Suprapubic skin (tissue), 4 donors: ENCODE measurements at regions not wholly inside any gene's neighbourhood (a gene's known extent, or its start where the extent isn't known, plus 50 kb on each side); places are given as distances from the start of the nearest gene placed in this dataset.

Experiments used
- DNase-seq, 2 donors: peaks; one replicate each; pipeline ENCODE4 v3.0.0-alpha.2; 2019; ENCODE audit warnings: low spot score in 2 of 2
- H3K27ac ChIP-seq: fragments of 200-600 bp; sonication (generic); one replicate; pipeline ENCODE4 v1.5.1; 2019
- H3K27me3 ChIP-seq: fragments of 200-600 bp; sonication (generic); one replicate; pipeline ENCODE4 v1.5.1; 2019
- H3K36me3 ChIP-seq: fragments of 200-600 bp; sonication (generic); one replicate; pipeline ENCODE4 v1.5.1; 2019
- H3K4me1 ChIP-seq: fragments of 200-600 bp; sonication (generic); one replicate; pipeline ENCODE4 v1.5.1; 2019
- H3K4me3 ChIP-seq: fragments of 200-600 bp; sonication (generic); one replicate; pipeline ENCODE4 v1.5.1; 2019; ENCODE audit warnings: mild to moderate bottlenecking
- H3K9me3 ChIP-seq: fragments of 200-600 bp; sonication (generic); one replicate; pipeline ENCODE4 v1.5.1; 2019
- EP300 ChIP-seq: sonication (generic); formaldehyde crosslinking; IDR thresholded peaks from one replicate; pipeline ENCODE4 v1.6.1; 2017; ENCODE audit warnings: antibody characterized with exemption
- POLR2A ChIP-seq, 2 donors: fragments of 450-650 bp; IDR thresholded peaks; one replicate each; pipeline ENCODE4 v1.6.1; 2017; ENCODE audit warnings: antibody characterized with exemption in 2 of 2, mild to moderate bottlenecking in 2 of 2, moderate library complexity in 2 of 2
- POLR2AphosphoS5 ChIP-seq, 3 donors: sonication (generic); formaldehyde crosslinking; IDR thresholded peaks; one replicate each; pipeline ENCODE4 v1.6.1; 2017; ENCODE audit warnings: antibody characterized with exemption in 3 of 3
- WGBS: methylation state at CpG from one replicate; pipeline ENCODE4 v1.1.5; 2018; 5-methylcytosine and 5-hydroxymethylcytosine counted together
- TF ChIP-seq, protein P1 (sequence below), 2 donors: fragments of 200-600 bp in 1 of 2; fragments of 450-650 bp in 1 of 2; sonication (generic) in 1 of 2; IDR thresholded peaks; one replicate each; pipeline ENCODE4 v1.5.1; 2016 to 2019; ENCODE audit warnings: antibody characterized with exemption in 2 of 2, mild to moderate bottlenecking in 1 of 2, moderate library complexity in 1 of 2

DNA sequence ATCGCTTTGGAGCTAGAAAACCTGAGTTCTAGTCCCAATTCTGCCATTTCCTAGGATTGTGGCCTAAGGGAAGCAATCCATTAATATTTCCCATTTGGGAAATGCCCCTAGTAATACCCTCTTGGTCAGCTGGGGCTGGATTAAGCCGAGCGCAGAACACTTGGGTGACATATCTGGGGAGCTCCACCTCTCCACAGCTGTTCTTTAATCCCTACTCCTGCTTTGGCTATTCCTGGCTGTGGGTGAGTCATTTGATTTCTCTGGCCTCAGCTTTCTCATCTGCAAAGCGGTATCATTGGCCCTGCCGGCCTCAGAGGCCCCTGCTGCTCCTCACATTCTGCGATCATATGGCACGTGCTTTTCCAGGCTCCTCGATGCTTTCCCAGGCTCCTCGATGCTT is 108.3 kb downstream of the BUB3 start:
- H3K27ac ChIP-seq: no peak overlapping the region
- no peaks in the 10 kb centered on the region for H3K36me3 ChIP-seq
- TF ChIP-seq EP300 (no peak), POLR2AphosphoS5 (IDR thresholded peaks at IDR 0.05) (no peak), POLR2A (IDR thresholded peaks at IDR 0.05) (no peak)
- TF ChIP-seq, protein P1, sequence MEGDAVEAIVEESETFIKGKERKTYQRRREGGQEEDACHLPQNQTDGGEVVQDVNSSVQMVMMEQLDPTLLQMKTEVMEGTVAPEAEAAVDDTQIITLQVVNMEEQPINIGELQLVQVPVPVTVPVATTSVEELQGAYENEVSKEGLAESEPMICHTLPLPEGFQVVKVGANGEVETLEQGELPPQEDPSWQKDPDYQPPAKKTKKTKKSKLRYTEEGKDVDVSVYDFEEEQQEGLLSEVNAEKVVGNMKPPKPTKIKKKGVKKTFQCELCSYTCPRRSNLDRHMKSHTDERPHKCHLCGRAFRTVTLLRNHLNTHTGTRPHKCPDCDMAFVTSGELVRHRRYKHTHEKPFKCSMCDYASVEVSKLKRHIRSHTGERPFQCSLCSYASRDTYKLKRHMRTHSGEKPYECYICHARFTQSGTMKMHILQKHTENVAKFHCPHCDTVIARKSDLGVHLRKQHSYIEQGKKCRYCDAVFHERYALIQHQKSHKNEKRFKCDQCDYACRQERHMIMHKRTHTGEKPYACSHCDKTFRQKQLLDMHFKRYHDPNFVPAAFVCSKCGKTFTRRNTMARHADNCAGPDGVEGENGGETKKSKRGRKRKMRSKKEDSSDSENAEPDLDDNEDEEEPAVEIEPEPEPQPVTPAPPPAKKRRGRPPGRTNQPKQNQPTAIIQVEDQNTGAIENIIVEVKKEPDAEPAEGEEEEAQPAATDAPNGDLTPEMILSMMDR (IDR thresholded peaks at IDR 0.05): no peak
- no peaks in the 10 kb centered on the region for H3K4me1 ChIP-seq
- 88% methylated on average over 9 of the region's 9 CpGs for WGBS
- no peak for DNase-seq
- no peaks in the 10 kb centered on the region for H3K27me3 ChIP-seq
- no peaks in the 10 kb centered on the region for H3K9me3 ChIP-seq
- H3K4me3 ChIP-seq: no peak overlapping the region

DNA sequence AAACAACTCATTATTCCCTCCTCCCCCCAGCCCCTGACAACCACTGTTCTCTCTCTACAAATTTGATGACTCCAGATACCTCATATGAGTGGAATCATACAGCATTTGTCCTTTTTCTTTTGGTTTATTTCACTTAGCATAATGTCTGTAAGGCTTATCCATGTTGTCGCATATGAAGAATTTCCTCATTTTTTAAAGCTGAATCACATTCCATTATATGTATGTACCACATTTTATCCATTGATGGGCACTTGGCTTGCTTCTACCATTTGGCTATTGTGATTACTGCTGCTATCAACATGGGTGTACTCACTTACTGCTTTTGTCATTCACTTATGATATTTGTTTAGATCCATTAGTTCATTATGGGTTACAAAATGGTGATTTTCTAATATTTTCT is 112.8 kb downstream of the BUB3 start:
- no peak overlapping the region for H3K27ac ChIP-seq
- no peaks in the 10 kb centered on the region for H3K4me1 ChIP-seq
- no peaks in the 10 kb centered on the region for H3K9me3 ChIP-seq
- no peak for TF ChIP-seq EP300
- 81% methylated on average over 1 of the region's 1 CpG for WGBS
- H3K36me3 ChIP-seq: no peaks in the 10 kb centered on the region
- no peak for DNase-seq
- no peaks in the 10 kb centered on the region for H3K27me3 ChIP-seq
- no peak overlapping the region for H3K4me3 ChIP-seq

- no peak overlapping the region for H3K27ac ChIP-seq
- no peaks in the 10 kb centered on the region for H3K9me3 ChIP-seq
- 90% methylated on average over 9 of the region's 9 CpGs for WGBS
- no peaks in the 10 kb centered on the region for H3K36me3 ChIP-seq
- peaks cover 7% of the 10 kb centered on the region for H3K27me3 ChIP-seq
- H3K4me3 ChIP-seq: no peak overlapping the region
- no peak for DNase-seq
- H3K4me1 ChIP-seq: no peaks in the 10 kb centered on the region
- TF ChIP-seq, protein P1 (IDR thresholded peaks at IDR 0.05): no peak
- TF ChIP-seq EP300: no peak
- no peak for TF ChIP-seq POLR2AphosphoS5 (IDR thresholded peaks at IDR 0.05)
- TF ChIP-seq POLR2A (IDR thresholded peaks at IDR 0.05): no peak
Observed at GRCh38 chr10:123269017-123269552, 114.9 kb downstream of the BUB3 start.

- Histone ChIP-seq H3K27me3 (peaks cover 9% of the 10 kb centered on the region), H3K4me3 (no peak overlapping the region), H3K9me3 (no peaks in the 10 kb centered on the region), H3K4me1 (no peaks in the 10 kb centered on the region), H3K27ac (no peak overlapping the region), H3K36me3 (no peaks in the 10 kb centered on the region)
- DNase-seq: no peak
- 74% methylated on average over 2 of the region's 2 CpGs for WGBS
- TF ChIP-seq EP300 (no peak), POLR2AphosphoS5 (IDR thresholded peaks at IDR 0.05) (no peak), POLR2A (IDR thresholded peaks at IDR 0.05) (no peak)
- TF ChIP-seq, protein P1 (IDR thresholded peaks at IDR 0.05): no peak
Observed at GRCh38 chr10:123269675-123270074, 115.5 kb downstream of the BUB3 start.

- Histone ChIP-seq H3K4me3 (no peak overlapping the region), H3K27me3 (peaks cover 15% of the 10 kb centered on the region), H3K4me1 (peaks cover 4% of the 10 kb centered on the region), H3K27ac (no peak overlapping the region), H3K9me3 (no peaks in the 10 kb centered on the region), H3K36me3 (no peaks in the 10 kb centered on the region)
- no peak for DNase-seq
- TF ChIP-seq POLR2AphosphoS5 (IDR thresholded peaks at IDR 0.05) (no peak), POLR2A (IDR thresholded peaks at IDR 0.05) (no peak), EP300 (no peak)
- TF ChIP-seq, protein P1 (IDR thresholded peaks at IDR 0.05): no peak
- 72% methylated on average over 2 of the region's 2 CpGs for WGBS
Observed at GRCh38 chr10:123270221-123270620, 116.0 kb downstream of the BUB3 start.

DNA sequence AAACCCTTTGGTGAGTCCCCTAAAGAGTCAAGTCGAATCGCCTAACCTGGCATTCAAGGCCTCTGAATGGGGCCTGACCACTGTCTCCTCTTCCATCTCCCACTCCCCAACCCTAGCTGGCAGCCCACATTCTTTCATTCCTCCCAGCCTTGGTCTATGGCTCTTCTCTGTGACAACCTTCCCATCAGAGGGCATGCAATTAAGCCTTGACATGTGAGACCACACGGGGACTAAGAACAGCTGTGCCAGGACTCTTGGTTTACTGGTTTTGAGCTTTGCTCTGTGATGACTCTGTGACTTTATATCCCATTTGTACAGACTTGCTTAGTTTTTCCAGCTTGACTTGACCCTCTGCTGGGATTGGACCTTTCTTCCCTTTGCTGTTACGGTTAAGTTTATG is 116.6 kb downstream of the BUB3 start:
- no peaks in the 10 kb centered on the region for H3K36me3 ChIP-seq
- H3K27me3 ChIP-seq: peaks cover 21% of the 10 kb centered on the region
- no peaks in the 10 kb centered on the region for H3K9me3 ChIP-seq
- H3K4me1 ChIP-seq: peaks cover 4% of the 10 kb centered on the region
- no peak overlapping the region for H3K4me3 ChIP-seq
- TF ChIP-seq EP300 (no peak), POLR2A (IDR thresholded peaks at IDR 0.05) (no peak), POLR2AphosphoS5 (IDR thresholded peaks at IDR 0.05) (no peak)
- TF ChIP-seq, protein P1 (IDR thresholded peaks at IDR 0.05): no peak
- 95% methylated on average over 4 of the region's 4 CpGs for WGBS
- H3K27ac ChIP-seq: no peak overlapping the region
- no peak for DNase-seq
